Upper lobe of left lung (tissue), 6 donors: ENCODE measurements at regions not wholly inside any gene's neighbourhood (a gene's known extent, or its start where the extent isn't known, plus 50 kb on each side); places are given as distances from the start of the nearest gene placed in this dataset.

ENCODE experiments used
- ATAC-seq, 2 donors: fragments of 200-7000 bp; cut with Tn5 transposase; one replicate each; pipeline ENCODE4 v1.9.1; 2022; ENCODE audit warnings: mild to moderate bottlenecking in 2 of 2, moderate library complexity in 2 of 2; ENCODE audit not compliant: low FRiP score in 2 of 2
- DNase-seq, 2 donors: peaks; one replicate each; pipeline ENCODE4 v3.0.0-alpha.2; 2019 to 2020
- H3K27ac ChIP-seq, 4 donors: fragments of 200-600 bp; sonication (generic); one replicate each; pipeline ENCODE4 v1.5.1; 2016 to 2019
- H3K27me3 ChIP-seq, 4 donors: fragments of 200-600 bp; sonication (generic); one replicate each; pipeline ENCODE4 v1.5.1; 2017 to 2019
- H3K36me3 ChIP-seq, 4 donors: fragments of 200-600 bp; sonication (generic); one replicate each; pipeline ENCODE4 v1.5.1; 2016 to 2019
- H3K4me1 ChIP-seq, 4 donors: fragments of 200-600 bp; sonication (generic); one replicate each; pipeline ENCODE4 v1.5.1; 2018 to 2019
- H3K4me3 ChIP-seq, 4 donors: fragments of 200-600 bp; sonication (generic); one replicate each; pipeline ENCODE4 v1.5.1; 2017 to 2019; ENCODE audit warnings: mild to moderate bottlenecking in 2 of 4, moderate library complexity in 1 of 4
- H3K9me3 ChIP-seq, 4 donors: fragments of 200-600 bp; sonication (generic); one replicate each; pipeline ENCODE4 v1.5.1; 2018 to 2019
- CTCF ChIP-seq, 6 experiments: fragments of 450-650 bp in 4 of 6; fragments of 200-600 bp in 2 of 6; sonication (generic) in 2 of 6; IDR thresholded peaks; one replicate each; pipeline ENCODE4 v1.5.1; 2016 to 2019; ENCODE audit warnings: antibody characterized with exemption in 6 of 6
- EP300 ChIP-seq, 4 donors: sonication (generic); formaldehyde crosslinking; IDR thresholded peaks; one replicate each; pipeline ENCODE4 v1.5.1; 2017; ENCODE audit warnings: antibody characterized with exemption in 4 of 4, control low read depth in 2 of 4
- POLR2A ChIP-seq, 4 donors: fragments of 450-650 bp; IDR thresholded peaks; one replicate each; pipeline ENCODE4 v1.5.1; 2016 to 2017; ENCODE audit warnings: antibody characterized with exemption in 4 of 4, mild to moderate bottlenecking in 2 of 4
- POLR2AphosphoS5 ChIP-seq, 2 donors: sonication (generic); formaldehyde crosslinking; IDR thresholded peaks; one replicate each; pipeline ENCODE4 v1.5.1; 2017; ENCODE audit warnings: antibody characterized with exemption in 2 of 2
- WGBS, 2 donors: methylation state at CpG; one replicate each; pipeline ENCODE4 v1.1.5; 2017 to 2018; 5-methylcytosine and 5-hydroxymethylcytosine counted together
- donor health status: DM: no; HTN: no; CAD: no; lungs with moderate emphysema.
- donor health status: DM: no; HTN: yes; CAD: no; lungs with severe emphysema.

GRCh38 chr3:24645047-24645446, 150.4 kb upstream of the THRB start:
- Histone ChIP-seq H3K27me3 (no peaks in the 10 kb centered on the region), H3K36me3 (no peaks in the 10 kb centered on the region), H3K27ac (no peak overlapping the region), H3K9me3 (no peaks in the 10 kb centered on the region), H3K4me3 (no peak overlapping the region), H3K4me1 (peaks cover 0 to 14% (median 5%) of the 10 kb centered on the region in 4 donors)
- peak in 1 of 2 donors; percentile 51 for DNase-seq
- 86 to 100% methylated on average over 1 to 11 of the region's 11 CpGs for WGBS, 2 donors
- TF ChIP-seq POLR2A (IDR thresholded peaks at IDR 0.05) (no peak), CTCF (IDR thresholded peaks at IDR 0.05) (no peak), POLR2AphosphoS5 (IDR thresholded peaks at IDR 0.05) (no peak), EP300 (IDR thresholded peaks at IDR 0.05) (no peak)
- peak in 1 of 2 donors; percentile 13 for ATAC-seq

- Histone ChIP-seq H3K27me3 (no peaks in the 10 kb centered on the region), H3K9me3 (no peaks in the 10 kb centered on the region), H3K4me1 (no peaks in the 10 kb centered on the region), H3K4me3 (no peak overlapping the region), H3K27ac (no peak overlapping the region), H3K36me3 (no peaks in the 10 kb centered on the region)
- no peak for ATAC-seq
- TF ChIP-seq CTCF (IDR thresholded peaks at IDR 0.05): no peak
- TF ChIP-seq POLR2AphosphoS5 (IDR thresholded peaks at IDR 0.05): no peak
- no peak for TF ChIP-seq POLR2A (IDR thresholded peaks at IDR 0.05)
- TF ChIP-seq EP300 (IDR thresholded peaks at IDR 0.05): no peak
- DNase-seq: no peak
- WGBS, 2 donors: 92 to 95% methylated on average over 2 of the region's 2 CpGs
Measured at GRCh38 chr3:24646790-24647189, 152.1 kb upstream of the THRB start.

GRCh38 chr3:24648063-24648462, 153.4 kb upstream of the THRB start:
- no peak overlapping the region for H3K27ac ChIP-seq

GRCh38 chr3:24650839-24651238, 156.2 kb upstream of the THRB start:
- no peak overlapping the region for H3K4me3 ChIP-seq
- H3K27me3 ChIP-seq: no peaks in the 10 kb centered on the region
- H3K9me3 ChIP-seq: no peaks in the 10 kb centered on the region
- no peak for TF ChIP-seq POLR2A (IDR thresholded peaks at IDR 0.05)
- TF ChIP-seq CTCF (IDR thresholded peaks at IDR 0.05): no peak
- TF ChIP-seq POLR2AphosphoS5 (IDR thresholded peaks at IDR 0.05): no peak
- TF ChIP-seq EP300 (IDR thresholded peaks at IDR 0.05): no peak
- H3K27ac ChIP-seq: no peak overlapping the region
- DNase-seq (no peak), ATAC-seq (no peak)
- 65 to 74% methylated on average over 1 of the region's 1 CpG for whole genome bisulfite sequencing, 2 donors
- no peaks in the 10 kb centered on the region for H3K36me3 ChIP-seq
- H3K4me1 ChIP-seq: no peaks in the 10 kb centered on the region

More at GRCh38 chr3:24648063-24648462, 153.4 kb upstream of the THRB start:
- no peaks in the 10 kb centered on the region for H3K36me3 ChIP-seq
- H3K4me3 ChIP-seq: no peak overlapping the region
- TF ChIP-seq POLR2A (IDR thresholded peaks at IDR 0.05): no peak
- no peak for TF ChIP-seq EP300 (IDR thresholded peaks at IDR 0.05)
- no peak for ATAC-seq
- DNase-seq: no peak
- H3K4me1 ChIP-seq: no peaks in the 10 kb centered on the region
- WGBS, 2 donors: 62 to 69% methylated on average over 2 of the region's 2 CpGs
- H3K27me3 ChIP-seq: no peaks in the 10 kb centered on the region
- no peaks in the 10 kb centered on the region for H3K9me3 ChIP-seq

GRCh38 chr3:24657870-24658510, 163.3 kb upstream of the THRB start:
- Histone ChIP-seq H3K9me3 (no peaks in the 10 kb centered on the region), H3K27me3 (no peaks in the 10 kb centered on the region), H3K36me3 (no peaks in the 10 kb centered on the region), H3K4me1 (no peaks in the 10 kb centered on the region), H3K27ac (no peak overlapping the region), H3K4me3 (no peak overlapping the region)
- DNase-seq: no peak
- no peak for TF ChIP-seq POLR2A (IDR thresholded peaks at IDR 0.05)
- TF ChIP-seq POLR2AphosphoS5 (IDR thresholded peaks at IDR 0.05): no peak
- no peak for TF ChIP-seq CTCF (IDR thresholded peaks at IDR 0.05)
- no peak for TF ChIP-seq EP300 (IDR thresholded peaks at IDR 0.05)
- ATAC-seq: no peak
- 62 to 65% methylated on average over 1 of the region's 1 CpG for WGBS, 2 donors
